Trophoblast cell (in vitro differentiated cells and primary cell): ENCODE measurements at regions not wholly inside any gene's neighbourhood (a gene's known extent, or its start where the extent isn't known, plus 50 kb on each side); places are given as distances from the start of the nearest gene placed in this dataset.

Experiments
- DNase-seq, 2 donors: peaks; one replicate each; pipeline ENCODE4 v3.0.0-alpha.2; 2016
- H2AFZ ChIP-seq: 2 replicates; pipeline ENCODE4 v1.6.1; 2013; ENCODE audit warnings: low read length, moderate library complexity, mild to moderate bottlenecking; ENCODE audit not compliant: insufficient read depth, poor library complexity
- H2AK5ac ChIP-seq: 2 replicates; pipeline ENCODE4 v1.6.1; 2013; ENCODE audit warnings: mild to moderate bottlenecking, low read length
- H2BK120ac ChIP-seq: 2 replicates; pipeline ENCODE4 v1.6.1; 2013; ENCODE audit warnings: low read length, mild to moderate bottlenecking, moderate library complexity; ENCODE audit not compliant: insufficient read depth, poor library complexity
- H2BK12ac ChIP-seq: 2 replicates; pipeline ENCODE4 v1.6.1; 2013; ENCODE audit warnings: mild to moderate bottlenecking, low read length, moderate library complexity
- H2BK5ac ChIP-seq: 2 replicates; pipeline ENCODE4 v1.6.1; 2013; ENCODE audit warnings: low read length, low read depth, moderate library complexity, mild to moderate bottlenecking; ENCODE audit not compliant: poor library complexity
- H3K14ac ChIP-seq: 2 replicates; pipeline ENCODE4 v1.6.1; 2013; ENCODE audit warnings: mild to moderate bottlenecking, low read length
- H3K18ac ChIP-seq: 2 replicates; pipeline ENCODE4 v1.6.1; 2013; ENCODE audit warnings: mild to moderate bottlenecking, low read length
- H3K23ac ChIP-seq: 2 replicates; pipeline ENCODE4 v1.6.1; 2013; ENCODE audit warnings: low read length
- H3K27ac ChIP-seq: 2 replicates; pipeline ENCODE4 v1.5.1; 2013; ENCODE audit warnings: low read depth, mild to moderate bottlenecking, inconsistent platforms, low read length, moderate library complexity
- H3K27me3 ChIP-seq: 2 replicates; pipeline ENCODE4 v1.6.1; 2013; ENCODE audit warnings: inconsistent platforms, mild to moderate bottlenecking, low read length, moderate library complexity; ENCODE audit not compliant: insufficient read depth
- H3K36me3 ChIP-seq, 2 experiments: 1 replicate in 1 of 2; 2 replicates in 1 of 2; pipeline ENCODE4 v1.6.1; 2013; ENCODE audit warnings: low read length in 2 of 2, mild to moderate bottlenecking in 2 of 2, moderate library complexity in 1 of 2; ENCODE audit not compliant: insufficient read depth in 2 of 2, control insufficient read depth in 1 of 2
- H3K4ac ChIP-seq: 2 replicates; pipeline ENCODE4 v1.6.1; 2013; ENCODE audit warnings: low read depth, mild to moderate bottlenecking, low read length, moderate library complexity
- H3K4me1 ChIP-seq, 2 experiments: 1 replicate in 1 of 2; 2 replicates in 1 of 2; pipeline ENCODE4 v1.6.1; 2013; ENCODE audit warnings: low read length in 2 of 2, mild to moderate bottlenecking in 2 of 2, moderate library complexity in 1 of 2; ENCODE audit not compliant: insufficient read depth in 2 of 2, control insufficient read depth in 1 of 2
- H3K4me2 ChIP-seq: 2 replicates; pipeline ENCODE4 v1.6.1; 2013; ENCODE audit warnings: inconsistent platforms, mild to moderate bottlenecking, low read length, moderate library complexity
- H3K4me3 ChIP-seq: 2 replicates; pipeline ENCODE4 v1.5.1; 2013; ENCODE audit warnings: mild to moderate bottlenecking, low read depth, low read length, inconsistent platforms
- H3K79me1 ChIP-seq: one replicate; pipeline ENCODE4 v1.6.1; 2013; ENCODE audit warnings: low read length
- H3K79me2 ChIP-seq: 2 replicates; pipeline ENCODE4 v1.6.1; 2013; ENCODE audit warnings: low read length, mild to moderate bottlenecking; ENCODE audit not compliant: control insufficient read depth, insufficient read depth, poor library complexity
- H3K9ac ChIP-seq: 2 replicates; pipeline ENCODE4 v1.6.1; 2013; ENCODE audit warnings: mild to moderate bottlenecking, low read length
- H3K9me3 ChIP-seq: 2 replicates; pipeline ENCODE4 v1.6.1; 2013; ENCODE audit warnings: low read depth, mild to moderate bottlenecking, control low read depth, inconsistent platforms, low read length; ENCODE audit not compliant: insufficient read depth
- H4K12ac ChIP-seq: 2 replicates; pipeline ENCODE4 v1.6.1; 2013; ENCODE audit warnings: low read depth, mild to moderate bottlenecking, low read length, moderate library complexity
- H4K8ac ChIP-seq: 2 replicates; pipeline ENCODE4 v1.6.1; 2013; ENCODE audit warnings: low read depth, mild to moderate bottlenecking, low read length, moderate library complexity
- H4K91ac ChIP-seq: one replicate; pipeline ENCODE4 v1.6.1; 2013; ENCODE audit warnings: low read depth, mild to moderate bottlenecking, low read length, moderate library complexity
- WGBS: extraction: QIAGEN DNeasy Blood & Tissue Kit; methylation state at CpG from one replicate; pipeline ENCODE4 v1.1.7; 2013; ENCODE audit warnings: missing lambda C conversion rate; ENCODE audit not compliant: insufficient read length, insufficient coverage; ENCODE audit errors: extremely low coverage; 5-methylcytosine and 5-hydroxymethylcytosine counted together

- H4K8ac ChIP-seq: no peak overlapping the region
- H3K36me3 ChIP-seq: no peaks in the 10 kb centered on the region
- H4K12ac ChIP-seq: no peak overlapping the region
- H2BK12ac ChIP-seq: no peak overlapping the region
- no peak overlapping the region for H4K91ac ChIP-seq
- WGBS: 100% methylated on average over 1 of the region's 4 CpGs
- no peak for DNase-seq
- no peak overlapping the region for H3K4me2 ChIP-seq
- no peaks in the 10 kb centered on the region for H3K79me1 ChIP-seq
- no peak overlapping the region for H3K9ac ChIP-seq
- H2AFZ ChIP-seq: no peak overlapping the region
- H2BK120ac ChIP-seq: no peak overlapping the region
- no peaks in the 10 kb centered on the region for H3K79me2 ChIP-seq
- H2BK5ac ChIP-seq: no peak overlapping the region
- H3K27me3 ChIP-seq: no peaks in the 10 kb centered on the region
- no peak overlapping the region for H2AK5ac ChIP-seq
- no peak overlapping the region for H3K4me3 ChIP-seq
- H3K9me3 ChIP-seq: no peaks in the 10 kb centered on the region
- no peak overlapping the region for H3K27ac ChIP-seq
- no peak overlapping the region for H3K14ac ChIP-seq
- no peaks in the 10 kb centered on the region for H3K4me1 ChIP-seq
- no peak overlapping the region for H3K18ac ChIP-seq
- H3K23ac ChIP-seq: no peak overlapping the region
- H3K4ac ChIP-seq: no peak overlapping the region
These were observed 682.8 kb upstream of the KIRREL3 start for GRCh38 chr11:127683321-127683720.

GRCh38 chr11:127679816-127680545, 679.4 kb upstream of the KIRREL3 start:
- Histone ChIP-seq H3K4ac (no peak overlapping the region), H3K27ac (no peak overlapping the region), H3K4me1 (no peaks in the 10 kb centered on the region), H3K79me2 (no peaks in the 10 kb centered on the region), H3K79me1 (no peaks in the 10 kb centered on the region), H3K9ac (no peak overlapping the region), H4K91ac (no peak overlapping the region), H3K4me2 (no peak overlapping the region), H3K9me3 (no peaks in the 10 kb centered on the region), H3K18ac (no peak overlapping the region), H2AFZ (no peak overlapping the region), H4K8ac (no peak overlapping the region), H3K27me3 (no peaks in the 10 kb centered on the region), H2BK12ac (no peak overlapping the region), H3K23ac (no peak overlapping the region), H3K14ac (no peak overlapping the region), H3K4me3 (no peak overlapping the region), H4K12ac (no peak overlapping the region), H2AK5ac (no peak overlapping the region), H2BK5ac (no peak overlapping the region), H3K36me3 (no peaks in the 10 kb centered on the region), H2BK120ac (no peak overlapping the region)
- DNase-seq: no peak
- no CpG with 5 or more reads among the region's 8 CpGs for WGBS

- H3K4me3 ChIP-seq: no peak overlapping the region
- no peak overlapping the region for H2AFZ ChIP-seq
- no peak overlapping the region for H3K18ac ChIP-seq
- no peak overlapping the region for H4K91ac ChIP-seq
- H3K9me3 ChIP-seq: no peaks in the 10 kb centered on the region
- H3K27ac ChIP-seq: no peak overlapping the region
- no peak for DNase-seq
- H3K4me2 ChIP-seq: no peak overlapping the region
- H3K27me3 ChIP-seq: no peaks in the 10 kb centered on the region
- H2AK5ac ChIP-seq: no peak overlapping the region
- no peak overlapping the region for H3K14ac ChIP-seq
- H2BK120ac ChIP-seq: no peak overlapping the region
- no peak overlapping the region for H2BK12ac ChIP-seq
- no peak overlapping the region for H3K4ac ChIP-seq
- no peaks in the 10 kb centered on the region for H3K79me2 ChIP-seq
- no peaks in the 10 kb centered on the region for H3K36me3 ChIP-seq
- H3K23ac ChIP-seq: no peak overlapping the region
- H3K4me1 ChIP-seq: no peaks in the 10 kb centered on the region
- H4K12ac ChIP-seq: no peak overlapping the region
- no peak overlapping the region for H2BK5ac ChIP-seq
- H4K8ac ChIP-seq: no peak overlapping the region
- H3K79me1 ChIP-seq: no peaks in the 10 kb centered on the region
- H3K9ac ChIP-seq: no peak overlapping the region
- WGBS: no CpG with 5 or more reads among the region's 2 CpGs
These were observed 678.1 kb upstream of the KIRREL3 start for GRCh38 chr11:127678631-127679030.

- Histone ChIP-seq H3K27me3 (no peaks in the 10 kb centered on the region), H4K91ac (no peak overlapping the region), H3K27ac (no peak overlapping the region), H3K18ac (no peak overlapping the region), H3K79me2 (no peaks in the 10 kb centered on the region), H3K23ac (no peak overlapping the region), H3K4me2 (no peak overlapping the region), H2BK12ac (no peak overlapping the region), H2BK120ac (no peak overlapping the region), H3K36me3 (no peaks in the 10 kb centered on the region), H3K9ac (no peak overlapping the region), H3K14ac (no peak overlapping the region), H3K4me1 (no peaks in the 10 kb centered on the region), H3K79me1 (no peaks in the 10 kb centered on the region), H3K4me3 (no peak overlapping the region), H2AK5ac (no peak overlapping the region), H4K12ac (no peak overlapping the region), H2BK5ac (no peak overlapping the region), H3K9me3 (no peaks in the 10 kb centered on the region), H3K4ac (no peak overlapping the region), H4K8ac (no peak overlapping the region), H2AFZ (no peak overlapping the region)
- no peak for DNase-seq
- no CpG with 5 or more reads among the region's 4 CpGs for WGBS
These were observed 677.3 kb upstream of the KIRREL3 start for GRCh38 chr11:127677660-127678425.
